ENCODE measurements at regions not wholly inside any gene's neighbourhood (a gene's known extent, or its start where the extent isn't known, plus 50 kb on each side); places are given as distances from the start of the nearest gene placed in this dataset.

DNA sequence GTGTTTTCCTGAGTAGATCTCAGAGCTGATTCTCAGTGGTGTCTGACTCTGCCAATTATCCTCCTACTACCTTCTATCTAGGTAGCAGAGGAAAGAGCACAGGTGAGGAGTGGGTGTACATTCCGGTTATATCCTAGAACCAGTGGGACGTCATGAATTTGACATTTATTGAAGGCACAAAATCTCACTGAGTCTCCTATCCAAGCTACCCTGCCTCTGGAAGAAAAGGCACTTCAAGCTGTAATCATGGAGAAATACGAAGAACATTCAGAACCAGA is 952.2 kb downstream of the TUSC7 start:
- H3K27me3 ChIP-seq (ENCODE audit: insufficient read depth, low read length), result no peaks in the 10 kb centered on the region
- no peak overlapping the region for H3K9ac ChIP-seq (ENCODE audit: low read length)
- H3K27ac ChIP-seq (ENCODE audit: low read depth, low read length), result no peak overlapping the region

DNA sequence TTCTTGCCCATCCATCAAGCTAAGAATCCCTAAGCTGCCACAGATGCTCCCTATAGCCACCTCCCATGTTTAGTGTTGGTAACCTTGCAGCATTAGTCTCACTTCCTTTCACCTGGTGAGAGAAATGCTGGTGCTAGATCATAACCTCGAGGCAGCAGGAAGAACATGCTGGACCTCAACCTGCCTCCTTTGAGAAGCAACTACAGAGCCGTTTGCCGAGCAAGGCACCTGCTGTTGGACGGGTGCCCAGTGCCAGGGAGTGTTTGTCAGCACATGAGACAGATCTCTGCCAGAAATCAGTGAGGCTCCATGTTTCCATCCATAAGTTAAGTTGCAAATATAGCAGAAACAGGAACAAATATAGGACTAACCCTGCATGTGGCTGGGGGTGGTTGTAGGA is 955.7 kb downstream of the TUSC7 start:
- Histone ChIP-seq H3K36me3 (ENCODE audit: control insufficient read depth in 1 of 2, insufficient read depth in 2 of 2, low read length in 2 of 2) (no peaks in the 10 kb centered on the region), H3K9me3 (ENCODE audit: insufficient read depth, low read depth, low read length) (no peaks in the 10 kb centered on the region)
- no CpG with 5 or more reads among the region's 4 CpGs for WGBS (ENCODE audit: extremely low coverage, insufficient coverage, insufficient read length)

More for the DNA sequence above, 952.2 kb downstream of the TUSC7 start:
- no peak overlapping the region for H3K4me3 ChIP-seq (ENCODE audit: low read depth, low read length)
- H3K36me3 ChIP-seq (ENCODE audit: control insufficient read depth in 1 of 2, insufficient read depth in 2 of 2, low read length in 2 of 2), result no peaks in the 10 kb centered on the region
- no peaks in the 10 kb centered on the region for H3K79me2 ChIP-seq (ENCODE audit: control insufficient read depth, insufficient read depth, low read length, poor library complexity)
- no peak overlapping the region for H2BK5ac ChIP-seq (ENCODE audit: low read depth, low read length, poor library complexity)
- no peaks in the 10 kb centered on the region for H3K4me1 ChIP-seq (ENCODE audit: control insufficient read depth in 1 of 2, insufficient read depth in 2 of 2, low read length in 2 of 2)
- no peak overlapping the region for H2AFZ ChIP-seq (ENCODE audit: insufficient read depth, low read length, poor library complexity)
- no peak overlapping the region for H2AK5ac ChIP-seq (ENCODE audit: low read length)
- no peak overlapping the region for H2BK120ac ChIP-seq (ENCODE audit: insufficient read depth, low read length, poor library complexity)
- no peak for DNase-seq
- no peak overlapping the region for H3K4me2 ChIP-seq (ENCODE audit: low read length)
- WGBS (ENCODE audit: extremely low coverage, insufficient coverage, insufficient read length), result no CpG with 5 or more reads among the region's 3 CpGs
- no peaks in the 10 kb centered on the region for H3K79me1 ChIP-seq (ENCODE audit: low read length)
- H3K14ac ChIP-seq (ENCODE audit: low read length), result no peak overlapping the region
- no peak overlapping the region for H2BK12ac ChIP-seq (ENCODE audit: low read length)
- no peak overlapping the region for H3K18ac ChIP-seq (ENCODE audit: low read length)
- no peaks in the 10 kb centered on the region for H3K9me3 ChIP-seq (ENCODE audit: insufficient read depth, low read depth, low read length)
- H3K23ac ChIP-seq (ENCODE audit: low read length), result no peak overlapping the region
- no peak overlapping the region for H4K8ac ChIP-seq (ENCODE audit: low read depth, low read length)
- H4K91ac ChIP-seq (ENCODE audit: low read depth, low read length), result no peak overlapping the region
- no peak overlapping the region for H3K4ac ChIP-seq (ENCODE audit: low read depth, low read length)
- no peak overlapping the region for H4K12ac ChIP-seq (ENCODE audit: low read depth, low read length)

DNA sequence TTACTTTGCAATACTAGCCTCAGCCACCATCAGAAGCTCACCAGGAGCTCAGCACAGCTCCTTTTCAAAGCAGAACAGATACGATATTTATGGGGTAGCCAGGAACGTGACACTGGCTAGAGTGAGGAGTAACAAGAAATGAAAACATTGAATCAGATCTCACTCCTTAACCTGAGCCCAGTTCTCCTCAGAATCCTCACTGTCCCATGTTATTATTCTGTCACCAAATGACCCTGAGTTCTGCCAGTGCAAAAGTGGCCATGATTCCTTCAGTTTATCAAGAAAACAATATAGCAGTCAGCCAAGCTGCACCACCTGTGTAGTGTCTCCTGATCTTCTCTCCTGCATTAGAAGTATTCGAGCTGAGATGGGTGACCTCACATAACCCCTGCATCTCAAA is 956.7 kb downstream of the TUSC7 start:
- H3K9me3 ChIP-seq (ENCODE audit: insufficient read depth, low read depth, low read length), result no peaks in the 10 kb centered on the region
- H3K23ac ChIP-seq (ENCODE audit: low read length), result no peak overlapping the region
- no peak overlapping the region for H3K9ac ChIP-seq (ENCODE audit: low read length)
- no peaks in the 10 kb centered on the region for H3K36me3 ChIP-seq (ENCODE audit: control insufficient read depth in 1 of 2, insufficient read depth in 2 of 2, low read length in 2 of 2)
- no peak overlapping the region for H3K4me3 ChIP-seq (ENCODE audit: low read depth, low read length)
- H2BK120ac ChIP-seq (ENCODE audit: insufficient read depth, low read length, poor library complexity), result no peak overlapping the region
- peaks cover 3 to 5% of the 10 kb centered on the region in 2 experiments for H3K4me1 ChIP-seq (ENCODE audit: control insufficient read depth in 1 of 2, insufficient read depth in 2 of 2, low read length in 2 of 2)
- no peaks in the 10 kb centered on the region for H3K79me1 ChIP-seq (ENCODE audit: low read length)
- H3K18ac ChIP-seq (ENCODE audit: low read length), result no peak overlapping the region
- no peak overlapping the region for H2AK5ac ChIP-seq (ENCODE audit: low read length)
- H2AFZ ChIP-seq (ENCODE audit: insufficient read depth, low read length, poor library complexity), result no peak overlapping the region
- H2BK5ac ChIP-seq (ENCODE audit: low read depth, low read length, poor library complexity), result no peak overlapping the region
- no CpG with 5 or more reads among the region's 3 CpGs for WGBS (ENCODE audit: extremely low coverage, insufficient coverage, insufficient read length)
- H3K4me2 ChIP-seq (ENCODE audit: low read length), result no peak overlapping the region
- H3K27me3 ChIP-seq (ENCODE audit: insufficient read depth, low read length), result no peaks in the 10 kb centered on the region
- H4K8ac ChIP-seq (ENCODE audit: low read depth, low read length), result no peak overlapping the region
- H3K4ac ChIP-seq (ENCODE audit: low read depth, low read length), result no peak overlapping the region
- H2BK12ac ChIP-seq (ENCODE audit: low read length), result no peak overlapping the region
- no peak overlapping the region for H3K14ac ChIP-seq (ENCODE audit: low read length)
- DNase-seq, result no peak
- no peak overlapping the region for H4K12ac ChIP-seq (ENCODE audit: low read depth, low read length)
- no peak overlapping the region for H3K27ac ChIP-seq (ENCODE audit: low read depth, low read length)
- H4K91ac ChIP-seq (ENCODE audit: low read depth, low read length), result no peak overlapping the region
- H3K79me2 ChIP-seq (ENCODE audit: control insufficient read depth, insufficient read depth, low read length, poor library complexity), result no peaks in the 10 kb centered on the region

More for the DNA sequence above, 955.7 kb downstream of the TUSC7 start:
- Histone ChIP-seq H2BK120ac (ENCODE audit: insufficient read depth, low read length, poor library complexity) (no peak overlapping the region), H4K12ac (ENCODE audit: low read depth, low read length) (no peak overlapping the region), H3K79me2 (ENCODE audit: control insufficient read depth, insufficient read depth, low read length, poor library complexity) (no peaks in the 10 kb centered on the region), H4K91ac (ENCODE audit: low read depth, low read length) (no peak overlapping the region), H2BK5ac (ENCODE audit: low read depth, low read length, poor library complexity) (no peak overlapping the region), H2AK5ac (ENCODE audit: low read length) (no peak overlapping the region), H3K23ac (ENCODE audit: low read length) (no peak overlapping the region), H2BK12ac (ENCODE audit: low read length) (no peak overlapping the region), H3K4me1 (ENCODE audit: control insufficient read depth in 1 of 2, insufficient read depth in 2 of 2, low read length in 2 of 2) (peaks cover 0 to 2% of the 10 kb centered on the region in 2 experiments), H3K4me2 (ENCODE audit: low read length) (no peak overlapping the region), H3K9ac (ENCODE audit: low read length) (no peak overlapping the region), H3K18ac (ENCODE audit: low read length) (no peak overlapping the region), H2AFZ (ENCODE audit: insufficient read depth, low read length, poor library complexity) (no peak overlapping the region), H3K4me3 (ENCODE audit: low read depth, low read length) (no peak overlapping the region), H4K8ac (ENCODE audit: low read depth, low read length) (no peak overlapping the region), H3K4ac (ENCODE audit: low read depth, low read length) (no peak overlapping the region), H3K27ac (ENCODE audit: low read depth, low read length) (no peak overlapping the region), H3K14ac (ENCODE audit: low read length) (no peak overlapping the region), H3K79me1 (ENCODE audit: low read length) (no peaks in the 10 kb centered on the region), H3K27me3 (ENCODE audit: insufficient read depth, low read length) (no peaks in the 10 kb centered on the region)
- DNase-seq, result no peak

DNA sequence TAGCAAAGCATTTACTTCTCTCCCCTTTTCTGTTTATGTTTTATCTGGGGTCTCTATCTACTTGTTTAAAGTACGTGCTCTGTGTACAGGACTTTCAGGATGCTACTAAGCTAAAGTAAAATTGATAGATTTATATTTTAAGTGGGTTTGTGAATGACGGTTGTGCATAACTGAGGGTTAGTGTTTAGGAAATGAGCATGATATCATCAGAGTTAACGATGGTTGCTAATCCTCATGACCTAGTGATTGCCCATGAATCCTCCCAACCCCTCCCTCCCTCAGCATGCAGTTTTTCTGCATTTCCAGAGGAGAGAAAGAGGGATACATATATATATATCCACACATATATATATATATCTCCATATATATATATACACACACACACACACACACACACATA is 957.2 kb downstream of the TUSC7 start:
- Histone ChIP-seq H2BK120ac (ENCODE audit: insufficient read depth, low read length, poor library complexity) (no peak overlapping the region), H2AFZ (ENCODE audit: insufficient read depth, low read length, poor library complexity) (no peak overlapping the region), H4K8ac (ENCODE audit: low read depth, low read length) (no peak overlapping the region), H3K14ac (ENCODE audit: low read length) (no peak overlapping the region), H3K79me1 (ENCODE audit: low read length) (no peaks in the 10 kb centered on the region), H3K27ac (ENCODE audit: low read depth, low read length) (no peak overlapping the region), H3K23ac (ENCODE audit: low read length) (no peak overlapping the region), H3K4me2 (ENCODE audit: low read length) (no peak overlapping the region), H3K9ac (ENCODE audit: low read length) (no peak overlapping the region), H3K4me3 (ENCODE audit: low read depth, low read length) (no peak overlapping the region), H3K9me3 (ENCODE audit: insufficient read depth, low read depth, low read length) (no peaks in the 10 kb centered on the region), H2BK5ac (ENCODE audit: low read depth, low read length, poor library complexity) (no peak overlapping the region), H3K27me3 (ENCODE audit: insufficient read depth, low read length) (no peaks in the 10 kb centered on the region), H3K4ac (ENCODE audit: low read depth, low read length) (no peak overlapping the region), H3K18ac (ENCODE audit: low read length) (no peak overlapping the region), H3K36me3 (ENCODE audit: control insufficient read depth in 1 of 2, insufficient read depth in 2 of 2, low read length in 2 of 2) (no peaks in the 10 kb centered on the region), H4K12ac (ENCODE audit: low read depth, low read length) (no peak overlapping the region), H4K91ac (ENCODE audit: low read depth, low read length) (no peak overlapping the region), H3K79me2 (ENCODE audit: control insufficient read depth, insufficient read depth, low read length, poor library complexity) (no peaks in the 10 kb centered on the region), H3K4me1 (ENCODE audit: control insufficient read depth in 1 of 2, insufficient read depth in 2 of 2, low read length in 2 of 2) (peaks cover 4 to 7% of the 10 kb centered on the region in 2 experiments), H2AK5ac (ENCODE audit: low read length) (no peak overlapping the region), H2BK12ac (ENCODE audit: low read length) (no peak overlapping the region)
- WGBS (ENCODE audit: extremely low coverage, insufficient coverage, insufficient read length), result 86% methylated on average over 1 of the region's 3 CpGs
- no peak for DNase-seq

Data from trophoblast cell (in vitro differentiated cells and primary cell).